ENCODE measurements at regions not wholly inside any gene's neighbourhood (a gene's known extent, or its start where the extent isn't known, plus 50 kb on each side); places are given as distances from the start of the nearest gene placed in this dataset.

GRCh38 chr7:25322473-25322872 is 94.2 kb upstream of the NPVF start (continued):
- no peak for TF ChIP-seq ZBTB33 (IDR thresholded peaks at IDR 0.05; ENCODE audit: extremely low read depth, insufficient replicate concordance, low read length)
- TF ChIP-seq REST (IDR thresholded peaks at IDR 0.05; ENCODE audit: low read depth), result no peak
- no peak for TF ChIP-seq EGR1 (IDR thresholded peaks at IDR 0.05; ENCODE audit: low read depth)

GRCh38 chr7:25325186-25325757 is 97.0 kb upstream of the NPVF start:
- TF ChIP-seq EZH2phosphoT487 (IDR thresholded peaks at IDR 0.05; ENCODE audit: borderline replicate concordance), result no peak
- TF ChIP-seq EZH2 (IDR thresholded peaks at IDR 0.05), result no peak
- TF ChIP-seq CBX3 (IDR thresholded peaks at IDR 0.05; ENCODE audit: low read depth), result no peak
- no peak for TF ChIP-seq SP1 (IDR thresholded peaks at IDR 0.05; ENCODE audit: low read depth)
- no peak for TF ChIP-seq CEBPB (IDR thresholded peaks at IDR 0.05; ENCODE audit: low read depth)
- no peak for TF ChIP-seq JUND (IDR thresholded peaks at IDR 0.05)
- TF ChIP-seq ZBTB33 (IDR thresholded peaks at IDR 0.05; ENCODE audit: extremely low read depth, insufficient replicate concordance, low read length), result no peak
- no peak for TF ChIP-seq POLR2AphosphoS5 (IDR thresholded peaks at IDR 0.05; ENCODE audit: low read depth, low read length)
- H3K4me1 ChIP-seq (ENCODE audit: control insufficient read depth in 1 of 2, insufficient read depth in 2 of 2, low read length in 2 of 2), result no peaks in the 10 kb centered on the region
- no peak overlapping the region for H3K9ac ChIP-seq (ENCODE audit: low read length)
- ATAC-seq (no peak), DNase-seq (ENCODE audit: low read depth, low spot score) (no peak)
- H3K4me3 ChIP-seq (replicated peaks in 1 of 2; ENCODE audit: low read depth in 1 of 2, low read length in 2 of 2), result no peak overlapping the region
- no peaks in the 10 kb centered on the region for H3K9me3 ChIP-seq (ENCODE audit: control insufficient read depth in 1 of 2, insufficient read depth in 1 of 2, low read depth in 1 of 2, low read length in 2 of 2)
- ChIA-PET RAD21 (ENCODE audit: low non-redundant PET in 1 of 2, low total read pairs in 2 of 2, uncharacterized antibody in 2 of 2, unreplicated experiment in 2 of 2) (no interaction called here), POLR2A (no interaction called here), CTCF (no interaction called here)
- intact Hi-C loops (cut with micrococcal nuclease), result no loop called here
- no peaks in the 10 kb centered on the region for H3K36me3 ChIP-seq (ENCODE audit: control insufficient read depth in 1 of 2, insufficient read depth in 2 of 2, low read length in 2 of 2)
- no peaks in the 10 kb centered on the region for H4K20me1 ChIP-seq (ENCODE audit: insufficient read depth)
- H3K27me3 ChIP-seq (ENCODE audit: insufficient read depth, low read length), result peaks cover 25% of the 10 kb centered on the region
- no peaks in the 10 kb centered on the region for H3K9me2 ChIP-seq (ENCODE audit: insufficient read depth)
- no TSS peak for BruUV-seq (replicated peaks)
- H3K4me2 ChIP-seq (ENCODE audit: low read length), result no peak overlapping the region
- H3K79me2 ChIP-seq (ENCODE audit: insufficient read depth, low read length), result no peaks in the 10 kb centered on the region
- no peak overlapping the region for H2AFZ ChIP-seq (ENCODE audit: low read depth, low read length, poor library complexity, severe bottlenecking)
- H3K27ac ChIP-seq (ENCODE audit: low read depth, low read length), result no peak overlapping the region

Measured in HCT116 (cell line).